ENCODE measurements at regions not wholly inside any gene's neighbourhood (a gene's known extent, or its start where the extent isn't known, plus 50 kb on each side); places are given as distances from the start of the nearest gene placed in this dataset.

- H3K4me1 ChIP-seq (ENCODE audit: control insufficient read depth in 1 of 2, insufficient read depth in 1 of 2, low read depth in 1 of 2, low read length in 1 of 2) = no peaks in the 10 kb centered on the region
- no peak overlapping the region for H3K27ac ChIP-seq
- TF ChIP-seq CTCF (IDR thresholded peaks at IDR 0.05) = no peak
- peaks cover 10% of the 10 kb centered on the region for H3K36me3 ChIP-seq
- no peaks in the 10 kb centered on the region for H3K27me3 ChIP-seq
- H3K9me3 ChIP-seq = no peaks in the 10 kb centered on the region
- H3K4me3 ChIP-seq (ENCODE audit: low read depth in 1 of 2, low read length in 1 of 2) = no peak overlapping the region
Observed at GRCh38 chr21:34221331-34222030, 142.3 kb upstream of the KCNE2 start.

- Histone ChIP-seq H3K27ac (no peak overlapping the region), H3K9me3 (no peaks in the 10 kb centered on the region), H3K4me3 (ENCODE audit: low read depth in 1 of 2, low read length in 1 of 2) (no peak overlapping the region), H3K4me1 (ENCODE audit: control insufficient read depth in 1 of 2, insufficient read depth in 1 of 2, low read depth in 1 of 2, low read length in 1 of 2) (no peaks in the 10 kb centered on the region), H3K27me3 (no peaks in the 10 kb centered on the region), H3K36me3 (peaks cover 10% of the 10 kb centered on the region)
- TF ChIP-seq CTCF (IDR thresholded peaks at IDR 0.05) = no peak
Observed at GRCh38 chr21:34222031-34222335, 141.8 kb upstream of the KCNE2 start.

GRCh38 chr21:34223376-34223775 lies 140.4 kb upstream of the KCNE2 start:
- Histone ChIP-seq H3K4me1 (ENCODE audit: control insufficient read depth in 1 of 2, insufficient read depth in 1 of 2, low read depth in 1 of 2, low read length in 1 of 2) (no peaks in the 10 kb centered on the region), H3K4me3 (ENCODE audit: low read depth in 1 of 2, low read length in 1 of 2) (no peak overlapping the region), H3K9me3 (no peaks in the 10 kb centered on the region), H3K36me3 (peaks cover 1% of the 10 kb centered on the region), H3K27ac (peak overlapping the region; percentile 33), H3K27me3 (no peaks in the 10 kb centered on the region)
- no peak for TF ChIP-seq CTCF (IDR thresholded peaks at IDR 0.05)

- Histone ChIP-seq H3K4me3 (ENCODE audit: low read depth in 1 of 2, low read length in 1 of 2) (no peak overlapping the region), H3K27ac (no peak overlapping the region), H3K9me3 (no peaks in the 10 kb centered on the region), H3K36me3 (no peaks in the 10 kb centered on the region), H3K27me3 (no peaks in the 10 kb centered on the region), H3K4me1 (ENCODE audit: control insufficient read depth in 1 of 2, insufficient read depth in 1 of 2, low read depth in 1 of 2, low read length in 1 of 2) (no peaks in the 10 kb centered on the region)
- TF ChIP-seq CTCF (IDR thresholded peaks at IDR 0.05) = no peak
Observed at GRCh38 chr21:34227386-34227852, 136.4 kb upstream of the KCNE2 start.

GRCh38 chr21:34228792-34229191 lies 135.0 kb upstream of the KCNE2 start:
- no peak for TF ChIP-seq CTCF (IDR thresholded peaks at IDR 0.05)
- H3K36me3 ChIP-seq = no peaks in the 10 kb centered on the region
- no peaks in the 10 kb centered on the region for H3K27me3 ChIP-seq
- H3K27ac ChIP-seq = no peak overlapping the region
- no peaks in the 10 kb centered on the region for H3K4me1 ChIP-seq (ENCODE audit: control insufficient read depth in 1 of 2, insufficient read depth in 1 of 2, low read depth in 1 of 2, low read length in 1 of 2)
- H3K9me3 ChIP-seq = no peaks in the 10 kb centered on the region
- no peak overlapping the region for H3K4me3 ChIP-seq (ENCODE audit: low read depth in 1 of 2, low read length in 1 of 2)

Data from neutrophil (primary cell).